Subcutaneous abdominal adipose tissue (tissue), 5 donors: ENCODE measurements at regions not wholly inside any gene's neighbourhood (a gene's known extent, or its start where the extent isn't known, plus 50 kb on each side); places are given as distances from the start of the nearest gene placed in this dataset.

Source experiments
- H3K27ac ChIP-seq: one replicate; pipeline ENCODE4 v1.7.0; 2013; ENCODE audit warnings: low read depth, mild to moderate bottlenecking, inconsistent platforms, low read length, moderate library complexity
- H3K27me3 ChIP-seq, 5 donors: one replicate each; pipeline ENCODE4 v1.7.0; 2013; ENCODE audit warnings: low read length in 5 of 5, inconsistent platforms in 1 of 5; ENCODE audit not compliant: control insufficient read depth in 5 of 5, insufficient read depth in 4 of 5
- H3K36me3 ChIP-seq, 5 donors: one replicate each; pipeline ENCODE4 v1.7.0; 2013; ENCODE audit warnings: low read length in 5 of 5; ENCODE audit not compliant: control insufficient read depth in 5 of 5, insufficient read depth in 5 of 5
- H3K4me1 ChIP-seq, 5 donors: one replicate each; pipeline ENCODE4 v1.7.0; 2013; ENCODE audit warnings: low read length in 5 of 5, mild to moderate bottlenecking in 3 of 5, moderate library complexity in 1 of 5; ENCODE audit not compliant: control insufficient read depth in 5 of 5, insufficient read depth in 5 of 5
- H3K4me3 ChIP-seq, 5 donors: one replicate each; pipeline ENCODE4 v1.7.0; 2013; ENCODE audit warnings: low read length in 5 of 5, low read depth in 1 of 5
- H3K9ac ChIP-seq, 5 donors: one replicate each; pipeline ENCODE4 v1.7.0; 2013; ENCODE audit warnings: low read length in 5 of 5, mild to moderate bottlenecking in 4 of 5, moderate library complexity in 3 of 5
- H3K9me3 ChIP-seq, 5 donors: one replicate each; pipeline ENCODE4 v1.7.0; 2013; ENCODE audit warnings: low read length in 5 of 5; ENCODE audit not compliant: control insufficient read depth in 5 of 5
- donor health status: healthy.
- donor health status: healthy.
- donor health status: healthy.
- donor health status: healthy.
- donor health status: healthy.

- no peak overlapping the region for H3K4me3 ChIP-seq
- no peaks in the 10 kb centered on the region for H3K9me3 ChIP-seq
- no peak overlapping the region for H3K9ac ChIP-seq
- no peaks in the 10 kb centered on the region for H3K27me3 ChIP-seq
- peaks cover 0 to 10% (median 7%) of the 10 kb centered on the region in 5 donors for H3K4me1 ChIP-seq
- H3K36me3 ChIP-seq: no peaks in the 10 kb centered on the region
- no peak overlapping the region for H3K27ac ChIP-seq
These were observed 161.3 kb upstream of the C1orf21 start for GRCh38 chr1:184225283-184226099.

DNA sequence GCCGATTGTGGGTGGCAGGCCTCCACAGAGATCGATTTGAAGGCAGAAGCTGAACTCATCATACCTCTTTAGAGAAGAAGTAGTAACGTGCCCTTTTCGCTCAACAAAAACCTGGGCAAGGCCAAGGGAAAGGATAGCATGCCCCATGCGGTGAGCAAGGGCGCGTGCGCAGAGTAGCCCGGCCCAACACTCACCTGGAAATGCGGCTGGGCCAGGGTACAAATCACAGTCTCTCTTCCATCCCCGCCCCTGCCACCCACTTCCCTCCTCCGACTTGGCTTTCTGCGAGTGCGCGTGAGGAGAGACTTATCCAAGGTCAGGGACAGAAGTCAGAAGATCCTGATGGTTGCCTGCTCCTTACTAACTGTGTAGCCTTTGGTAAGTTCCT lies 160.7 kb upstream of the C1orf21 start:
- Histone ChIP-seq H3K4me1 (peaks cover 0 to 10% (median 7%) of the 10 kb centered on the region in 5 donors), H3K27ac (no peak overlapping the region)

DNA sequence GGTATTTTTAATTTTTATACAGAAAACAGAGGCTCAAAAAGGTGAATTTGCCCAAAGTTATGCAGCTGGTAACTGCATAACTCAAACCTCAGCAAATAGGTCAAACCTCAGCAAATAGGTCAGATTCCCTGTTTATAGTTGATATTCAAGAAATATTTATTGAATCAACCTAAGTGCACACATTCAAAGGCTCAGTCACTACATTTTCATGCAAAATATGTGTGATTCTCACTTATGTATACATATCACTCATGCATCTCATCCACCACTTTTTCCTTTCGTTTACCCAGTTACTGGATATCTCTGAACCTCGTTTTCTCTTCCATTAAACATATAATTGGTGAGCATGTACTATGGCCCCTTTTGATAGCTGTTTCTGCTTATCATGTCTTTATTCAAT lies 158.3 kb upstream of the C1orf21 start:
- H3K27ac ChIP-seq: no peak overlapping the region
- no peak overlapping the region for H3K9ac ChIP-seq
- H3K4me1 ChIP-seq: no peaks in the 10 kb centered on the region
- H3K36me3 ChIP-seq: no peaks in the 10 kb centered on the region
- H3K9me3 ChIP-seq: no peaks in the 10 kb centered on the region
- no peak overlapping the region for H3K4me3 ChIP-seq
- H3K27me3 ChIP-seq: no peaks in the 10 kb centered on the region

More for the DNA sequence above, 160.7 kb upstream of the C1orf21 start:
- no peaks in the 10 kb centered on the region for H3K9me3 ChIP-seq
- H3K27me3 ChIP-seq: no peaks in the 10 kb centered on the region
- no peak overlapping the region for H3K4me3 ChIP-seq
- no peaks in the 10 kb centered on the region for H3K36me3 ChIP-seq
- H3K9ac ChIP-seq: no peak overlapping the region

DNA sequence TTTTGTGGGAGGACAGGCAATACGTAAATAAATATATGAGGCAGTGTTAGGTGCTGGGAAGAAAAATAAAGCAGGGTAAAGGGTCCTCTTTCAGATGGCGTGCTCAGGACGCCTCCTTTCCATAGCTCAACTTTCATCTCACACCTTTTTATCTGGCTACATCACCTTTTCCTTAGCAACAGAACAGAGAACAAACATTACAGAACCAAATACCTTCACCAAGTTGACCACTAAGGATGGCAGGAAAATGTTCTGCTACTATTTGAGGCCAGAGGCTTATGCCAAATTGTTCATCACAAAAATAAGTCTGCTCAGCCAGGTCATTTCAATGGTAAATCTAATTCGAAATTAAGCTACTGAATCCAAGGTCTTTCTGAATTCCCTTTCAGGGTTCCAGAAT lies 149.2 kb upstream of the C1orf21 start:
- peaks cover 0 to 3% (median 0%) of the 10 kb centered on the region in 5 donors for H3K27me3 ChIP-seq
- no peak overlapping the region for H3K9ac ChIP-seq
- no peak overlapping the region for H3K4me3 ChIP-seq
- H3K36me3 ChIP-seq: no peaks in the 10 kb centered on the region
- H3K9me3 ChIP-seq: no peaks in the 10 kb centered on the region
- peaks cover 0 to 2% (median 0%) of the 10 kb centered on the region in 5 donors for H3K4me1 ChIP-seq
- H3K27ac ChIP-seq: no peak overlapping the region

- Histone ChIP-seq H3K4me3 (no peak overlapping the region), H3K36me3 (no peaks in the 10 kb centered on the region), H3K4me1 (peaks cover 0 to 4% (median 0%) of the 10 kb centered on the region in 5 donors), H3K27ac (no peak overlapping the region), H3K9ac (no peak overlapping the region), H3K9me3 (no peaks in the 10 kb centered on the region), H3K27me3 (peaks cover 0 to 3% (median 0%) of the 10 kb centered on the region in 5 donors)
These were observed 145.4 kb upstream of the C1orf21 start for GRCh38 chr1:184241446-184241845.

DNA sequence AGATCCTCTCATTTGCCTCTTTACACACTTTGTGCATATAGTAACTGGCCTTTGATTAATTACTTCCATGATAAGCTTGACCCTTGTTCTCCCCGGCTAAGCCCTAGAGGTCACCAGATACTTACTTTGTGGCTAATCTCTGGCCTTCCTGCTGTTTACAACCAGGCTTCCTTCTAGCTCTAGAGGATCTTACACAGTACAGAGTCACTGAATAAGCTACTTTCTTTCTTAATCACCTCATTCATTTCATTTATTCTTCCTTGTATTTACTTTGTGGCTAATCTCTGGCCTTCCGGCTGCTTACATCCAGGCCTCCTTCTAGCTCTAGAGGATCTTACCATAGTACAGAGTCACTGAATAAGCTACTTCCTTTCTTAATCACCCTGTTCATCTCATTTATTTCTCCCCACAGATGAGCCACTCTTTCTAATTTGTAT lies 144.3 kb upstream of the C1orf21 start:
- Histone ChIP-seq H3K4me3 (no peak overlapping the region), H3K27ac (no peak overlapping the region), H3K27me3 (peaks cover 0 to 3% (median 0%) of the 10 kb centered on the region in 5 donors), H3K4me1 (peaks cover 0 to 4% (median 0%) of the 10 kb centered on the region in 5 donors), H3K9me3 (no peaks in the 10 kb centered on the region), H3K9ac (peak overlapping the region in 2 of 5 donors; percentile 33 to 59), H3K36me3 (no peaks in the 10 kb centered on the region)

DNA sequence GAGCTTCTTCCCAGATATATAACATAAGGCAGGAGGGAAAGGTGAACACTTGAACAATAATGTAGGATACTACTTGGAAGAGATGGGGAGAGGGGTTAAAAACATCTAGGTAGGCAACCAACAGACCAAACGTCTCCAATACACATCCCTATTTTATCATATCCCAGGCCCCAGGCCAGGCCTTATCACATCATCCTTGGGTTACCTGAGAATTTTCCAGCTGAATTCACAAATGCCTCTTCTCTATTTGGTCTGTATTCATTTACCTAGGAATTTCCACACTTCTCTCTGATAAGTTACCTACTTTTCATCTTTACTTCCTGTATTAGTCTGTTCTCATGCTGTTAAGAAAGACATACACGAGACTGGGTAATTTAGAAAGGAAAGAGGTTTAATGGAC lies 141.9 kb upstream of the C1orf21 start:
- Histone ChIP-seq H3K36me3 (no peaks in the 10 kb centered on the region), H3K4me3 (no peak overlapping the region), H3K27me3 (peaks cover 0 to 2% (median 0%) of the 10 kb centered on the region in 5 donors), H3K4me1 (peaks cover 0 to 4% (median 0%) of the 10 kb centered on the region in 5 donors), H3K9ac (no peak overlapping the region), H3K9me3 (no peaks in the 10 kb centered on the region), H3K27ac (no peak overlapping the region)

DNA sequence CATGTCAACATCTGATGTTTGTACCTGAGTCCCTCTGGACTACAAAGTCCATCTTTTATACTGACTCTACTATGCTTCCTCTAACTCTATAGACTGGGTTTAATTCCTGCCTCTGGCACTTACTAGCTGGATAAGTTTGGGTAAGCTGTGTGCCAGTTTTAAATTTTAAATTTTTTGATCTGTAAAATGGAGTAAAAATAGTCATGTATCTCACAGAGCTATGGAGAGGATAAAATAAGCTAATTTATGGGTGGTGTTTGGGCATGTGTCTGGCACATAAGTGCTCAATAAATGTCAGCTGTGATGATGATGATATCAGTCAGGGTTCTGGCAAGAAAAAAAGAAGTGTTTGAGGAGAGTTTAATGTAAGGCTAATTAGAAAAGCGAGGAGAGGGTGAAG lies 139.2 kb upstream of the C1orf21 start:
- no peaks in the 10 kb centered on the region for H3K36me3 ChIP-seq
- peaks cover 0 to under 1% (median 0%) of the 10 kb centered on the region in 5 donors for H3K4me1 ChIP-seq
- no peaks in the 10 kb centered on the region for H3K9me3 ChIP-seq
- no peak overlapping the region for H3K4me3 ChIP-seq
- no peaks in the 10 kb centered on the region for H3K27me3 ChIP-seq
- H3K27ac ChIP-seq: no peak overlapping the region
- no peak overlapping the region for H3K9ac ChIP-seq

GRCh38 chr1:184253921-184254320 lies 132.9 kb upstream of the C1orf21 start:
- Histone ChIP-seq H3K27ac (no peak overlapping the region), H3K4me3 (no peak overlapping the region), H3K9ac (no peak overlapping the region), H3K4me1 (peaks cover 0 to 16% (median 2%) of the 10 kb centered on the region in 5 donors), H3K36me3 (no peaks in the 10 kb centered on the region), H3K27me3 (no peaks in the 10 kb centered on the region), H3K9me3 (no peaks in the 10 kb centered on the region)

- Histone ChIP-seq H3K27ac (no peak overlapping the region), H3K9me3 (no peaks in the 10 kb centered on the region)
These were observed 132.0 kb upstream of the C1orf21 start for GRCh38 chr1:184254849-184255248.

More at GRCh38 chr1:184254849-184255248, 132.0 kb upstream of the C1orf21 start:
- no peaks in the 10 kb centered on the region for H3K27me3 ChIP-seq
- no peaks in the 10 kb centered on the region for H3K36me3 ChIP-seq
- H3K4me3 ChIP-seq: no peak overlapping the region
- H3K4me1 ChIP-seq: peaks cover 0 to 16% (median 2%) of the 10 kb centered on the region in 5 donors
- no peak overlapping the region for H3K9ac ChIP-seq
